ENCODE measurements at regions not wholly inside any gene's neighbourhood (a gene's known extent, or its start where the extent isn't known, plus 50 kb on each side); places are given as distances from the start of the nearest gene placed in this dataset.

GRCh38 chr5:99072846-99073245 is 144.0 kb upstream of the CHD1 start:
- TF ChIP-seq YY1 (IDR thresholded peaks at IDR 0.05; ENCODE audit: insufficient read depth, insufficient read length) = no peak
- TF ChIP-seq ZNF274 (IDR thresholded peaks at IDR 0.05; ENCODE audit: low read depth, low read length) = no peak
